H1 (cell line): ENCODE measurements at regions not wholly inside any gene's neighbourhood (a gene's known extent, or its start where the extent isn't known, plus 50 kb on each side); places are given as distances from the start of the nearest gene placed in this dataset.

ENCODE experiments used
- CREB1 ChIP-seq: IDR thresholded peaks from 2 replicates; pipeline ENCODE4 v1.6.1; 2012; ENCODE audit warnings: inconsistent platforms
- EP300 ChIP-seq, 2 experiments: IDR thresholded peaks; 1 replicate in 1 of 2; 2 replicates in 1 of 2; pipeline ENCODE4 v1.6.1; 2011 to 2012; ENCODE audit warnings: low read depth in 2 of 2, low read length in 2 of 2, mild to moderate bottlenecking in 2 of 2, borderline replicate concordance in 1 of 2, inconsistent platforms in 1 of 2, moderate library complexity in 1 of 2
- EZH2 ChIP-seq: fragments of 200-600 bp; sonication (generic); IDR thresholded peaks from 2 replicates; pipeline ENCODE4 v1.7.1; 2012; ENCODE audit warnings: low read depth, mild to moderate bottlenecking, moderate library complexity, low read length, inconsistent platforms; ENCODE audit not compliant: severe bottlenecking
- JUND ChIP-seq: IDR thresholded peaks from 2 replicates; pipeline ENCODE4 v1.6.1; 2011; ENCODE audit warnings: mild to moderate bottlenecking, improper control_type of control experiment, low read length
- POLR2A ChIP-seq, 2 experiments: IDR thresholded peaks; 1 replicate in 1 of 2; 2 replicates in 1 of 2; pipeline ENCODE4 v1.6.1; 2011; ENCODE audit warnings: low read depth in 2 of 2, low read length in 2 of 2, mild to moderate bottlenecking in 2 of 2; ENCODE audit errors: control extremely low read depth in 1 of 2
- POLR2AphosphoS5 ChIP-seq: IDR thresholded peaks from 2 replicates; pipeline ENCODE4 v1.6.1; 2011; ENCODE audit warnings: low read depth, low read length
- SRF ChIP-seq: IDR thresholded peaks from 2 replicates; pipeline ENCODE4 v1.6.1; 2011; ENCODE audit warnings: mild to moderate bottlenecking, low read depth, low read length, moderate library complexity
- YY1 ChIP-seq: IDR thresholded peaks from 2 replicates; pipeline ENCODE4 v1.6.1; 2011; ENCODE audit warnings: low read depth, mild to moderate bottlenecking, low read length
- TF ChIP-seq, protein P1 (sequence below), 3 experiments: IDR thresholded peaks; 1 replicate in 2 of 3; 2 replicates in 1 of 3; pipeline versions ENCODE4 v1.5.1 to v1.6.1; 2011; ENCODE audit warnings: low read length in 3 of 3, mild to moderate bottlenecking in 3 of 3, inconsistent platforms in 2 of 3, low read depth in 1 of 3, moderate library complexity in 1 of 3; ENCODE audit not compliant: insufficient read depth in 1 of 3; ENCODE audit errors: control extremely low read depth in 1 of 3

DNA sequence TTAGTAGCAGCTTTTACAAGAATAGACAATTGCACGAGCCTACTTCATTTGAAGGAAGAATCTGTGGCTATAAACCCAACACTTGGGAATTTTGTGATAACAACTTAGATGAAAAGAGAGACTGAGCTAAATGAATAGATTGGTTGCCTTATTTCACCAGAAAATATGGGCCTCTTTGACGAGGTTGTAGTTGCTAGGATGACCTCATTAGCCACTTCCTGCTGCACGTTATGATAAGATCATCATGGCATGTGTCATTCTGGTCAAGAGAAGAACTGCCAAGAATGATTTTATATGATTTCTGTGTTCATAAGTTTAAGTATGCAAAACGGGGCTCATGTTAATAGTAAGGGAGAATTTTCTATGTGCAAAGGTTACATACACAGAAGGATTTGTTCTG is 321.9 kb upstream of the GIMD1 start:
- TF ChIP-seq POLR2AphosphoS5 (no peak), CREB1 (no peak), JUND (no peak), POLR2A (IDR thresholded peaks at IDR 0.05; ENCODE audit: control extremely low read depth in 1 of 2, low read depth in 2 of 2, low read length in 2 of 2) (no peak), YY1 (no peak), EZH2 (no peak), EP300 (IDR thresholded peaks at IDR 0.05; ENCODE audit: borderline replicate concordance in 1 of 2, low read depth in 2 of 2, low read length in 2 of 2) (no peak), SRF (no peak)
- TF ChIP-seq, protein P1, sequence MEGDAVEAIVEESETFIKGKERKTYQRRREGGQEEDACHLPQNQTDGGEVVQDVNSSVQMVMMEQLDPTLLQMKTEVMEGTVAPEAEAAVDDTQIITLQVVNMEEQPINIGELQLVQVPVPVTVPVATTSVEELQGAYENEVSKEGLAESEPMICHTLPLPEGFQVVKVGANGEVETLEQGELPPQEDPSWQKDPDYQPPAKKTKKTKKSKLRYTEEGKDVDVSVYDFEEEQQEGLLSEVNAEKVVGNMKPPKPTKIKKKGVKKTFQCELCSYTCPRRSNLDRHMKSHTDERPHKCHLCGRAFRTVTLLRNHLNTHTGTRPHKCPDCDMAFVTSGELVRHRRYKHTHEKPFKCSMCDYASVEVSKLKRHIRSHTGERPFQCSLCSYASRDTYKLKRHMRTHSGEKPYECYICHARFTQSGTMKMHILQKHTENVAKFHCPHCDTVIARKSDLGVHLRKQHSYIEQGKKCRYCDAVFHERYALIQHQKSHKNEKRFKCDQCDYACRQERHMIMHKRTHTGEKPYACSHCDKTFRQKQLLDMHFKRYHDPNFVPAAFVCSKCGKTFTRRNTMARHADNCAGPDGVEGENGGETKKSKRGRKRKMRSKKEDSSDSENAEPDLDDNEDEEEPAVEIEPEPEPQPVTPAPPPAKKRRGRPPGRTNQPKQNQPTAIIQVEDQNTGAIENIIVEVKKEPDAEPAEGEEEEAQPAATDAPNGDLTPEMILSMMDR (IDR thresholded peaks at IDR 0.05; ENCODE audit: control extremely low read depth in 1 of 3, insufficient read depth in 1 of 3, low read depth in 1 of 3, low read length in 3 of 3) = no peak
